ENCODE measurements at regions not wholly inside any gene's neighbourhood (a gene's known extent, or its start where the extent isn't known, plus 50 kb on each side); places are given as distances from the start of the nearest gene placed in this dataset.
"Not testable (repeated sequence)": the region's sequence is repeated elsewhere in the genome, so short reads cannot be mapped to it uniquely, and the experiment has no call there.

- DNase-seq (ENCODE audit: low read depth in 1 of 2, low spot score in 1 of 2) = no peak
Measured at GRCh38 chr3:168977716-168978374, 685.7 kb downstream of the MECOM start.

GRCh38 chr3:168976969-168977368 is 686.5 kb downstream of the MECOM start:
- DNase-seq (ENCODE audit: low read depth in 1 of 2, low spot score in 1 of 2) = no peak

GRCh38 chr3:168975576-168975975 is 687.9 kb downstream of the MECOM start:
- DNase-seq (ENCODE audit: low read depth in 1 of 2, low spot score in 1 of 2) = no peak

GRCh38 chr3:168974617-168975403 is 688.7 kb downstream of the MECOM start:
- DNase-seq (ENCODE audit: low read depth in 1 of 2, low spot score in 1 of 2) = no peak

GRCh38 chr3:168973897-168974296 is 689.6 kb downstream of the MECOM start:
- DNase-seq (ENCODE audit: low read depth in 1 of 2, low spot score in 1 of 2) = no peak

GRCh38 chr3:168973206-168973605 is 690.3 kb downstream of the MECOM start:
- DNase-seq (ENCODE audit: low read depth in 1 of 2, low spot score in 1 of 2) = no peak

- DNase-seq (ENCODE audit: low read depth in 1 of 2, low spot score in 1 of 2) = no peak
Measured at GRCh38 chr3:168968609-168969008, 694.9 kb downstream of the MECOM start.

GRCh38 chr3:168964736-168965135 is 698.8 kb downstream of the MECOM start:
- DNase-seq (ENCODE audit: low read depth in 1 of 2, low spot score in 1 of 2) = no peak

GRCh38 chr3:168961271-168961670 is 702.2 kb downstream of the MECOM start:
- DNase-seq (ENCODE audit: low read depth in 1 of 2, low spot score in 1 of 2) = no peak

- DNase-seq (ENCODE audit: low read depth in 1 of 2, low spot score in 1 of 2) = no peak
Measured at GRCh38 chr3:168959731-168960130, 703.8 kb downstream of the MECOM start.

GRCh38 chr3:168958466-168958865 is 705.0 kb downstream of the MECOM start:
- DNase-seq (ENCODE audit: low read depth in 1 of 2, low spot score in 1 of 2) = no peak

- no peak for DNase-seq (ENCODE audit: low read depth in 1 of 2, low spot score in 1 of 2)
Measured at GRCh38 chr3:168956076-168956475, 707.4 kb downstream of the MECOM start.

GRCh38 chr3:168952551-168952950 is 711.0 kb downstream of the MECOM start:
- no peak for DNase-seq (ENCODE audit: low read depth in 1 of 2, low spot score in 1 of 2)

GRCh38 chr3:168951884-168952283 is 711.6 kb downstream of the MECOM start:
- DNase-seq (ENCODE audit: low read depth in 1 of 2, low spot score in 1 of 2) = no peak

GRCh38 chr3:168951368-168951767 is 712.1 kb downstream of the MECOM start:
- no peak for DNase-seq (ENCODE audit: low read depth in 1 of 2, low spot score in 1 of 2)

GRCh38 chr3:168950622-168951021 is 712.9 kb downstream of the MECOM start:
- no peak for DNase-seq (ENCODE audit: low read depth in 1 of 2, low spot score in 1 of 2)

GRCh38 chr3:168939651-168940238 is 723.8 kb downstream of the MECOM start:
- no peak for DNase-seq (ENCODE audit: low read depth in 1 of 2, low spot score in 1 of 2)

- DNase-seq (ENCODE audit: low read depth in 1 of 2, low spot score in 1 of 2) = no peak
Measured at GRCh38 chr3:168933614-168934013, 729.9 kb downstream of the MECOM start.

- not testable (repeated sequence) for DNase-seq (ENCODE audit: low read depth in 1 of 2, low spot score in 1 of 2)
Measured at GRCh38 chr3:168929997-168930396, 733.5 kb downstream of the MECOM start.

GRCh38 chr3:168926426-168926825 is 737.1 kb downstream of the MECOM start:
- DNase-seq (ENCODE audit: low read depth in 1 of 2, low spot score in 1 of 2) = no peak

- DNase-seq (ENCODE audit: low read depth in 1 of 2, low spot score in 1 of 2) = no peak
Measured at GRCh38 chr3:168925568-168925967, 737.9 kb downstream of the MECOM start.

GRCh38 chr3:168914662-168915061 is 748.9 kb downstream of the MECOM start:
- DNase-seq (ENCODE audit: low read depth in 1 of 2, low spot score in 1 of 2) = no peak
